ENCODE measurements at regions not wholly inside any gene's neighbourhood (a gene's known extent, or its start where the extent isn't known, plus 50 kb on each side); places are given as distances from the start of the nearest gene placed in this dataset.

DNA sequence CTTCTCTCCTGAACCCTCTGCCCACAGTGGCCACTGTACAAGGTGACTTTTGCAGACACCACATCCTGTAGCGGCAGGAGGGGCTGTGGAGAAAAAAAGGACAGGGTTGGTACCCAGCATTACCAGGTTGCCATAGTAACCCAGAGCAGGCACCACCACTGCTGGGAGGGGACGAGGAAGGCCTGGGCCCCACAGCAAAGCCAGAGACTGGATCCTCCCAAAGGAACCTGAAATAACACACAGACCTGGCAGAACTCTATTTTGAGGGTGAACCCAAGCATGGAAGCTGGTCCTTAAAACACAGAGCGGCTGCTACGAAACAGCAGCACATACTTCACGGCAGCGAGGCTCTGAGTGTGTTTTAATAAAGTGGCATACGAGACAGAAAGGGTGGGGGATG, 380.6 kb downstream of the CTTN start:
- DNase-seq: no peak

DNA sequence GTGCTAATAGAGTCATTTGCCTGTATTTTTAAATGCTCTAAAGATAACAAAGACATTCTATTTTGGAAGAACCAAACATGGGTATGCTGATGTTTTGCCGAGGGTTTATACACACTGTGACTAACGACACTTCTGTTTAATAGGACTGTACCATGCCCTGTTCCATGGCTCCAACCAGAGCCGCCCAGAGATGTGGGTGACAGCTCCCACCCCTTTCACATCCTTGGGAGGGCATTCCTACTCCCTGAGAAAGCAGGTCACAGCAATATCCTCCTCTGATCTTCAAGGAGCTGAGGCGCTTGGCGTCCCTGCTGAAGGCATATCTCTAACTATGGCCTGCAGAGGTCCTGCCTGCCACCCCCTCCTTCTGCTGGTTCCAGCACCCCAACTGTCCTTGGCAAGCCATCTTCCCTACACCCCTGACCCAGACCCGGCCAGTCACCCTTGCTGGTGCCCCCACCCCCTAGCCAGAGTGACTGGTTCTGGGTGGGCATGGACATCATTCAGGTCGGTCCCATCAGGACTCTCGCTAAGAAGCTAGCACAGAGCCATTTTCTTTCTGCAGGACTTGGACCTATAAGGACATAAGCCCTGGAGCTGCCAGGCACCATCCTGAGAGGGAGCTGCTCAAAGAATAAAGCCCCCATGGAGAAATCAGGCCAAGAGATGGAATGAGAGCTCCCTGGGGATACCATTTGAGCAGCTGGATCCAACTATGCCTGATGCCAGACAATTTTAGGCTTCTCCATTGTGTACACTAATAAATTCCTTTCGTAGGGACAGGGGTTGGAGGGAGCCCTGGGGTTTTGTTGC, 381.3 kb downstream of the CTTN start:
- DNase-seq: no peak

DNA sequence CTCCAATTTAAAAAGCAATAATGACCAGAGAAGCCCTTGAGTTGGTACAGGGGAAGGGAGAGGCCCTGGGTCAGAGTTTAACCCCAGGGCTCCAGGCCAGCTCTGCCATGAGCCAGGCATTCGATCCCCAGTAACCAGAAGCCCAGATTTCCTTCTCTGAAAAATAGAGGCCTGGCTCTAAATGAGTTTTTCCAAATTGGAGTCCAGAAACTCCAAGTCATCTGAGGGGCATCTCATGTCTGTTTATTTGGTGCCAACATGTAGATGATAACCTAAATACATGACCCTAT, 381.9 kb downstream of the CTTN start:
- no peak for DNase-seq

GRCh38 chr11:70782401-70782913, 384.1 kb downstream of the CTTN start:
- no peak for DNase-seq

GRCh38 chr11:70783356-70783755, 385.0 kb downstream of the CTTN start:
- no peak for DNase-seq

GRCh38 chr11:70783821-70784220, 385.5 kb downstream of the CTTN start:
- no peak for DNase-seq

- DNase-seq: no peak
Measured at GRCh38 chr11:70785372-70785771, 387.0 kb downstream of the CTTN start.

DNA sequence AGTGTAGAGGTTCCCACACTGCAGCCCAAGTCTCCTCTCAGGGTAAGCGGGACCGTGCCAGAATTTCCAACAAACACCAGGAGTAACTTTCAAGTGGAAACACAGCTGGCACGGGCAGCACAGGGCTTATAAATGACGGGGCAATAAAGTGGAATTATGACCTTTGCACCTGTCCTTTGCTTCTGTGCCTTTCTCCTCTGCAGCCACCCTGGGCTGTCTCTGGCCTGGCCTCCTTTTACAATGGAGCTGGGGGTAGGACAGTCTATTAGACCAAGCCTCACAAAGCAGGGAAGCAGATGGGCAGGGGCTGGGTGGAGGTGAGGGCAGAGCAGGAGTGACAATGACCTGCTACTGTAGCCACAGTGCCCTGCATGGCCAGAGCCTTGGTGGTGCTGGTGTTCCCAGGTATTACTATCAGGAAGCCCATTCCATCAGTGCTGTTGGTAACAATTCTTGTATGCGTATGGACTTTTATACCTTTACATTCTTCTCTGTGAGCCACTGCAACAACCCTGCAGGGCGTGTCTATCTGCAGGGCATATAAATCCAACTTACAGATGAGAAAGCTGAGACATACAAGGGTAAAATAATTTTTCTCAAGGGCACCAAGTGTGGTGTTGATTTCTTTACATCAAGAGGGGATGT, 387.8 kb downstream of the CTTN start:
- DNase-seq: no peak

DNA sequence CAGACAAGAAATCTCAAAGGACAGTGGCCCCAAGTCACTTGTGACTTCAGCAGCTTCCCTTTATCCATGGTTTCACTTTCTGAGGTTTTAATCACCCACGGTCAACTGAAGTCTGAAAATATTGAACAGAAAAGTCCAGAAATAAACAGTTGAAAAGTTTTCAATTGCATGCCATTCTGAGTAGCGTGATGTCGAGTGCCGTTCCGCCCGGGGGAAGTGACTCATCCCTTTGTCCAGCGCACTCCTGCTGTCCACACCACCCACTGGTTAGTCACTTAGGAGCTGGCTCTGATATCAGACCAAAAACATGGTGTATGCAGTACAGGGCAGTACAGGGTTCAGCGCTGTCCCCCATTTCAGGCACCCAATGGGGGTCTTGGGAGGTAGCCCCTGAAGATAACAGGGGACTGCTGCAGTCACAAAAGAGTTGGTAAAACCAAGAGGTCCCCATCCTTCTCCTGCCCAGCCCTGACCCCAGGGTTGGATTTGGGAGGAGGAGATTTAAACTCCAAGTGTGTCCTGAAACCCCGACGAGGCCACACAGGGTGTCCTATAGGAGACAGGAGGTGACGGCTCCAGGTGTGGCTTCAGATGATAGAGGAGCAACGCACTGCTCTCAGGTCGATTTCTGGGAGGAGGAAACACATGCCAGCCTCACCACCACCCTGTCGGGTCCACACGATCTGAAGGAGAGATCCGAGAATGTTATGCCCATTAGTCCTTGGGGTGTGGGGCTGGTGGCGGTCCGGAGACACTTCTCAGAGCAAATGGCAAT, 390.1 kb downstream of the CTTN start:
- no peak for DNase-seq

DNA sequence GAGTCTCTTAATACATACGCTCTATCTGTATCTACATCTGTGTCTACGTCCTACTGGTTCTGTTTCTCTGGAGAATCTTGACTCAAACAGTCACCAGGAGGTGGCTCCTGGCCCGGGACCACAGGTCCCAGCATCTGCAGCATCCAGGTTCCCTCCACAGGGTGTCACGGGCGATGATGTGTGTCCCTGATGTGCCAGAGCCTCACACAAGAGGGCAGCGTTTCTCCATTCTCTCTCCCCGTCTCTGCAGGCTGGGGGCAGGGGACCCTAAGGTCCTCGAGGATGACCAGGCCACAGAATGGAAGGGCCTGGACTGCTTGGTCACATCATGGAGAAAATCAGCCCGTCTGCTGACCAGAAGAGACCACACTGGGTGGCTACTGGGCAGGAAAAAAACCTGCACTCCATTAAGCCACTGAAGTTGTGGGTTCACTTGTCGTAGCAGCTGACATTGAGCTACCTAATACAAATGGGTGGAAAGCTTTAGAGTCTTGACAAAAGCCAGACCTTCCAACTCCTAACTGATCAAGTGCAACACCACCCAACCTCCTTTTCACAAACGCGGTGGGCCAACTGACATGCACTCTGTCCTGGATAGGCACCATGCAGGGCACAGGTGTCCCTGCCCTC, 392.5 kb downstream of the CTTN start:
- DNase-seq: peak in 1 of 2 experiments; percentile 9

GRCh38 chr11:70796648-70797227, 398.4 kb downstream of the CTTN start:
- DNase-seq: peak in 1 of 2 experiments; percentile 14

GRCh38 chr11:70798296-70798695, 400.0 kb downstream of the CTTN start:
- DNase-seq: no peak

GRCh38 chr11:70799386-70799785, 401.1 kb downstream of the CTTN start:
- DNase-seq: no peak

GRCh38 chr11:70802185-70802584, 403.9 kb downstream of the CTTN start:
- DNase-seq: no peak

DNA sequence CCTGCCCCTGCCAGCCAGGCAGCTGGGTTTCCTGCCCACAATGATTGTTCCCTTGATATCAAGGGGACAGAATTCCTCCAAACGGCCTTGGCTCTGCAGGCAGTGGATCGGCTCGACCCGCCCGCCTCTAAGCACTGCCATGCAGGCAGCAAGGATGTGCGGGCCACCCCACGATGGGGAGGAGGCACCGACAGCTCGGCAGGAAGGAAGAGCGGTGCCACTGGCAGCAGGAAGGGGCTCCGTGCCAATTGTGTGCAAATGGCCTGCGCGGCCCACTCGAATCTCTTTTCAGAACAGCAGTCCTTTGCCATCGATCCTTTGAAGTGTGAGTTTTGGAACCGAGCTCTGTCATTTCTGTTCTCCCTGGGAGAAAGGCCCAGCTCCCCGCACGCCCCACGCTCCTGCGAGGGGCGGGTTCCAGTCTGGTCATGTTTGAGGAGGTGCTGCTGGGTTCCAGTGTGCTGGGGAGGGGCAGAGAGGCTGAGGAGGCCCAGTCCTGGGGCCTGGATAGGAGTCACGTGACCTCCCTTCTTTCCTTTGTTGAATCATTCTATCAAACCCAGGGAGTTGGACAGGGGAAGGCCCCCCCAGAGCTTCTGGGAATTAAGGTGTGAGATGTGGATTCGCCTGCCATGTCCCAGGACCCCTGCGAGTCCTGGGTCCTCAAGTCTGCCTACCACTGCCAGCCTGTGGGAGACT, 406.0 kb downstream of the CTTN start:
- no peak for DNase-seq

GRCh38 chr11:70805243-70805642, 406.9 kb downstream of the CTTN start:
- peak in 1 of 2 experiments; percentile 12 for DNase-seq

DNA sequence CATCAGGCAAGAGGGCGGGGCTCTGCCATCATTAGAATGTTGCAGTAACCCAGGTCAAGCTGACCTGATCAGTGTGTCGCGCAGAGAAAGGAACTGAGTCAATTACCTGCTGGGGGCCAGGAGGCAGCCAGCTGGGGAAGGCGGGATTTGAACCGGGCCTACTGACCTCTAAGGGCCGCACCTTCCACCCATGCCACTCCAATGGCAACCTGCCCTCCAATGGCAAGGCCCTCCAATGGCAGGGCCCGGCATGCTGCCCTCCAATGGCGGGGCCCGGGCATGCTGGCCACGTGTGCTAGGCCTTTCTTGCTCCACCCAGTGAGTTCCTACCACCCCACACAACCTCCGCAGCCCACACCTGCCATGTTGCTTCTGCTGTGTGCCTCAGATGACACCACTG, 407.6 kb downstream of the CTTN start:
- no peak for DNase-seq

DNA sequence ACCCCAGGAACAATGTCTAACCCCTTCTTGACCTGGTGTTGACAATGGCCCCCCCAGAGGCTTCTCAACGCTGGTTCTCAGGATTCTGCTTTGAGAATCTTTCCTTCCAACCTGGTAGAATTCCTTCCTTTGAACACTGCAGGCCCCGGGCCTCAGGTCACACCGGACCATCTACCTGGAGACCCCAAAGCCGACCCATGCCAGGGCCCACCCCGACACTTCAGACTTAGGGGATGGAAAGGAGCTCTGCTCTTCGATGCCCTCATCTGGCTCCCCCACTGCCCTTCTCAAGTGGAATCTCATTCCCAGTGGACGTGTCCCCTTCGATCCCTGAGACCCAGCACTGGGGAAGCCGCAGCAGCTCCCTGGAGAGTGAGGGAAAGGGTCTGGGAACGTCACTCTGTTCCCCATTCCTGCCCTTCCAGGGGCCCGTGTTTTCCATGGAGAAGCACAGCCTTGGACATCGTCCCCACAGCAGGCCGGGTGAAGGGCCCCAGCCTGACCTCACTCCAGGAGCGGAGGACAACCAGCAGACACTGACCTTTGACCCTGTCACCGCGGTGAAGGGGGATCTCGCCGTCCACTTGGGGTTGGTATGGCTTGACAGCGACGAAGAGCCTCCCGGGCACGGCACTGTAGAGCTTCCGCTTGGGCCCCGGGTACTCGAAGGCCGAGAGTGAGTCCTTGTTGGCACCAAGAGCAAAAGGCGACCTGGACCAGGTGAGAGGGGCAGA, 408.3 kb downstream of the CTTN start:
- DNase-seq: no peak

- no peak for DNase-seq
Measured at GRCh38 chr11:70807195-70807543, 408.8 kb downstream of the CTTN start.

GRCh38 chr11:70808686-70809375, 410.5 kb downstream of the CTTN start:
- DNase-seq: no peak

GRCh38 chr11:70810133-70810532, 411.8 kb downstream of the CTTN start:
- DNase-seq: no peak

All from NCI-H524 (cell line).